ENCODE measurements at regions not wholly inside any gene's neighbourhood (a gene's known extent, or its start where the extent isn't known, plus 50 kb on each side); places are given as distances from the start of the nearest gene placed in this dataset.

DNA sequence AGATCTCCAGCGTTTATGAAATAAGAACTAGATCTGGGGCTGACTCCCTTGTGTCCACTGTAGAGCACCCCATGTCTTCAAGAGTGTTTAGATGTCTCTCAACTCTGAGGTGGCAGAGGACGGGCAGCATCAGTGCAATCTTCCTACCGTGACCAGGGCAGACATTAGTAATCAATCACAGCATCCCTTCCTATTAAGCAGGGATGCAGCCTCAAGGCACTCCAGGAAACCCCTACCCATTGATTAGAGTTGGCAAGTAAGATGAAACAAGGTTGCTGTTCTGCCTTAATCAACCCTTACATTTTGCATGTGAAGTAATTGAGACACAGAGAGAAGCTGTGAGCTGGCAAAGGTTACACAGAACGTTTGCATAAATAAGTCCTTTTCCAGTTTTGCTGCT lies 283.7 kb upstream of the ZMIZ1 start:
- Mint-ChIP-seq H3K27me3 (ENCODE audit: unreplicated experiment) (peaks cover 2% of the 10 kb centered on the region), H3K9me3 (ENCODE audit: unreplicated experiment) (peaks cover 8% of the 10 kb centered on the region), H3K36me3 (ENCODE audit: low read depth, unreplicated experiment) (peaks cover 7% of the 10 kb centered on the region), H3K4me1 (ENCODE audit: unreplicated experiment) (no peaks in the 10 kb centered on the region), H3K27ac (ENCODE audit: unreplicated experiment) (no peak overlapping the region), H3K4me3 (ENCODE audit: unreplicated experiment) (no peak overlapping the region)
- TF ChIP-seq, protein P1, sequence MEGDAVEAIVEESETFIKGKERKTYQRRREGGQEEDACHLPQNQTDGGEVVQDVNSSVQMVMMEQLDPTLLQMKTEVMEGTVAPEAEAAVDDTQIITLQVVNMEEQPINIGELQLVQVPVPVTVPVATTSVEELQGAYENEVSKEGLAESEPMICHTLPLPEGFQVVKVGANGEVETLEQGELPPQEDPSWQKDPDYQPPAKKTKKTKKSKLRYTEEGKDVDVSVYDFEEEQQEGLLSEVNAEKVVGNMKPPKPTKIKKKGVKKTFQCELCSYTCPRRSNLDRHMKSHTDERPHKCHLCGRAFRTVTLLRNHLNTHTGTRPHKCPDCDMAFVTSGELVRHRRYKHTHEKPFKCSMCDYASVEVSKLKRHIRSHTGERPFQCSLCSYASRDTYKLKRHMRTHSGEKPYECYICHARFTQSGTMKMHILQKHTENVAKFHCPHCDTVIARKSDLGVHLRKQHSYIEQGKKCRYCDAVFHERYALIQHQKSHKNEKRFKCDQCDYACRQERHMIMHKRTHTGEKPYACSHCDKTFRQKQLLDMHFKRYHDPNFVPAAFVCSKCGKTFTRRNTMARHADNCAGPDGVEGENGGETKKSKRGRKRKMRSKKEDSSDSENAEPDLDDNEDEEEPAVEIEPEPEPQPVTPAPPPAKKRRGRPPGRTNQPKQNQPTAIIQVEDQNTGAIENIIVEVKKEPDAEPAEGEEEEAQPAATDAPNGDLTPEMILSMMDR (IDR thresholded peaks at IDR 0.05; ENCODE audit: unreplicated experiment), result no peak
- DNase-seq (ENCODE audit: low spot score), result no peak

DNA sequence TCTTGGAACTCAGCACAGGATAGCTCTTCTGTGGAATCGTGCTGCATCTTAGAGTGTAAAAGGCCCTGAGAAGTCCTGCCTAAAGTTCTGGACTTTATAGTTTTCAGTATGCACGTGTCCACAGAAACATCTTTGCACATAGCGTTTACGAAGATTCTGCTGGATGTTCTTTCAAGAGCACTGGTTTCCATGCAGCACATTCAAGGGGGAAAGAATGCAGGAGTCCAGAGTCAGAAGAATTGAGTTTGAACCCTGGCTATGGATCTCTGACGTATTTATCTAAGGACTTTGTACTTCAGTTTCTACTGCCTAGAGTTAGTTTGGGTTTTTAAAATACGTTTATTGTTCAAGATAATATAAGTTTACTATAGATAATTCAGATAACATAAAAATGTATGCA lies 282.8 kb upstream of the ZMIZ1 start:
- Mint-ChIP-seq H3K27me3 (ENCODE audit: unreplicated experiment) (peaks cover 2% of the 10 kb centered on the region), H3K4me1 (ENCODE audit: unreplicated experiment) (no peaks in the 10 kb centered on the region), H3K9me3 (ENCODE audit: unreplicated experiment) (peaks cover 8% of the 10 kb centered on the region), H3K4me3 (ENCODE audit: unreplicated experiment) (no peak overlapping the region), H3K27ac (ENCODE audit: unreplicated experiment) (no peak overlapping the region), H3K36me3 (ENCODE audit: low read depth, unreplicated experiment) (peaks cover 7% of the 10 kb centered on the region)
- no peak for DNase-seq (ENCODE audit: low spot score)
- TF ChIP-seq, protein P1 (IDR thresholded peaks at IDR 0.05; ENCODE audit: unreplicated experiment), result no peak

DNA sequence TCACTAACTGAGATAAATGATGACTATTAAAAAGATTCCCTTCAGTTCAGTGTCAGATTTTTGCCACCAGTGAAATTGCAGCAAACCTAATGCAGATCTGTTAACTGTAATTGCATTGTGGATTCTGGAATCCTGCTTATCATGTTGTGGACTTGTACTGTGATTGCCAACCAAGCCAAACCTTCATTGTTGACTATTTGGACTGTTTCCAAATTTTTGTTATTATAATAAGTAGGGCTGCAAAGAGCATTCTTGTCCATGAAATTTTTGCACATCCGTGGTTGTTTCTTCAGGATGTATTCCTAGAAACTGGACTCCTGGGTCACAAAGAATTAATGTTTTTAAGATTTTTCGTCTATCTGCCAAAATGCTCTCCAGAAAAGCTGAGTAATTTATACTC lies 281.6 kb upstream of the ZMIZ1 start:
- no peak overlapping the region for H3K27ac Mint-ChIP-seq (ENCODE audit: unreplicated experiment)
- H3K36me3 Mint-ChIP-seq (ENCODE audit: low read depth, unreplicated experiment), result peaks cover 7% of the 10 kb centered on the region
- H3K4me3 Mint-ChIP-seq (ENCODE audit: unreplicated experiment), result no peak overlapping the region
- H3K27me3 Mint-ChIP-seq (ENCODE audit: unreplicated experiment), result peaks cover 2% of the 10 kb centered on the region
- DNase-seq (ENCODE audit: low spot score), result no peak
- peaks cover 8% of the 10 kb centered on the region for H3K9me3 Mint-ChIP-seq (ENCODE audit: unreplicated experiment)
- TF ChIP-seq, protein P1 (IDR thresholded peaks at IDR 0.05; ENCODE audit: unreplicated experiment), result no peak
- H3K4me1 Mint-ChIP-seq (ENCODE audit: unreplicated experiment), result no peaks in the 10 kb centered on the region

DNA sequence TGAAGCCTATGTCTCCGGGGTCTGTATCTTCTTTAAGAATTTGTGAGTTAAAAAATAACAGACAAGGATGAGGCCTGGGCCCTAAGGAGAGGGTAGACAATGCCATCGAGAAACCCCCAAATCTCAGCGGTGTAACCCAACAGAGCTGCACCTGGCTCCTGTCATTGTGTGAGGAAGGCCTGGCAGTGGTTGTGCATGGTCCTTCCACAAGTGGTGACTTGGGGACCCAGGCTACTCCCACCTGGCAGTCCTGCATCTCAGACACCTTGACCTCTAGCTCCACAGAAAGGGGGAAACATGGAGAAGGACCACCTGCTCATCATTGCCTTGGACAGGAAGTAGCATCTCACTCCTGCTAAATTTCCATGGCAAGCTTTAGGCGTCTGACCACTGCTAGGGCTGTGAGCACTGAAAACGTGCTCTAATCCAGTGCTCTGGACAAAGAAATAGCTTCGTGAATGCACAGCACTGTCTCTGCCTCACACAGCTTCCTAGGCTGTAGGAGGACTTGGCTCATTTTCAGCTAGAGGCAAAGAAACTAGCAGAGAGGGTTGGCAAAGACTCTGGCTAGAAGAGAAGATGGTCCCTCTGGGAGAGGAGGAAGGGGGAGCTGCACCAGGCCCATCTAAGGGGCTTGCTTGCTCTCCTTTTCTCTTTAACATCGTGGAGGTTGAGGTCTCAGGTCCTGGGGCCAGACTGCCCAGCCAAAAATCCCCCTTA lies 273.9 kb upstream of the ZMIZ1 start:
- H3K4me1 Mint-ChIP-seq (ENCODE audit: unreplicated experiment), result no peaks in the 10 kb centered on the region
- TF ChIP-seq, protein P1 (IDR thresholded peaks at IDR 0.05; ENCODE audit: unreplicated experiment), result no peak
- peaks cover 7% of the 10 kb centered on the region for H3K27me3 Mint-ChIP-seq (ENCODE audit: unreplicated experiment)
- no peaks in the 10 kb centered on the region for H3K9me3 Mint-ChIP-seq (ENCODE audit: unreplicated experiment)
- H3K27ac Mint-ChIP-seq (ENCODE audit: unreplicated experiment), result no peak overlapping the region
- peaks cover 8% of the 10 kb centered on the region for H3K36me3 Mint-ChIP-seq (ENCODE audit: low read depth, unreplicated experiment)
- DNase-seq (ENCODE audit: low spot score), result no peak
- no peak overlapping the region for H3K4me3 Mint-ChIP-seq (ENCODE audit: unreplicated experiment)

GRCh38 chr10:78798976-78799730 lies 269.6 kb upstream of the ZMIZ1 start:
- no peak for DNase-seq (ENCODE audit: low spot score)
- TF ChIP-seq, protein P1 (IDR thresholded peaks at IDR 0.05; ENCODE audit: unreplicated experiment), result no peak
- no peak overlapping the region for H3K27ac Mint-ChIP-seq (ENCODE audit: unreplicated experiment)
- H3K36me3 Mint-ChIP-seq (ENCODE audit: low read depth, unreplicated experiment), result peaks cover 1% of the 10 kb centered on the region
- peaks cover 14% of the 10 kb centered on the region for H3K27me3 Mint-ChIP-seq (ENCODE audit: unreplicated experiment)
- H3K4me1 Mint-ChIP-seq (ENCODE audit: unreplicated experiment), result no peaks in the 10 kb centered on the region
- no peaks in the 10 kb centered on the region for H3K9me3 Mint-ChIP-seq (ENCODE audit: unreplicated experiment)
- no peak overlapping the region for H3K4me3 Mint-ChIP-seq (ENCODE audit: unreplicated experiment)
